M059J (cell line): ENCODE measurements at regions not wholly inside any gene's neighbourhood (a gene's known extent, or its start where the extent isn't known, plus 50 kb on each side); places are given as distances from the start of the nearest gene placed in this dataset.

Experiments
- DNase-seq: peaks from one replicate; pipeline ENCODE4 v3.0.0-alpha.2; 2012; ENCODE audit warnings: low read depth

- no peak for DNase-seq
These were observed 375.9 kb upstream of the ACVR2A start for GRCh38 chr2:147468963-147469362.

- DNase-seq, result no peak
These were observed 376.5 kb upstream of the ACVR2A start for GRCh38 chr2:147468349-147468748.

- no peak for DNase-seq
These were observed 377.4 kb upstream of the ACVR2A start for GRCh38 chr2:147467441-147467840.

GRCh38 chr2:147464737-147465357 is 380.0 kb upstream of the ACVR2A start:
- DNase-seq, result peak; percentile 2

GRCh38 chr2:147463881-147464520 is 380.8 kb upstream of the ACVR2A start:
- DNase-seq, result no peak

- no peak for DNase-seq
These were observed 384.7 kb upstream of the ACVR2A start for GRCh38 chr2:147460155-147460554.

- no peak for DNase-seq
These were observed 388.1 kb upstream of the ACVR2A start for GRCh38 chr2:147456779-147457178.

GRCh38 chr2:147451902-147452515 is 392.8 kb upstream of the ACVR2A start:
- DNase-seq, result no peak

- no peak for DNase-seq
These were observed 393.9 kb upstream of the ACVR2A start for GRCh38 chr2:147450661-147451510.

- no peak for DNase-seq
These were observed 395.4 kb upstream of the ACVR2A start for GRCh38 chr2:147449323-147449991.

- DNase-seq, result no peak
These were observed 402.0 kb upstream of the ACVR2A start for GRCh38 chr2:147442816-147443215.

- no peak for DNase-seq
These were observed 403.6 kb upstream of the ACVR2A start for GRCh38 chr2:147441182-147441581.

GRCh38 chr2:147440734-147441133 is 404.1 kb upstream of the ACVR2A start:
- no peak for DNase-seq

- no peak for DNase-seq
These were observed 404.8 kb upstream of the ACVR2A start for GRCh38 chr2:147439986-147440385.

GRCh38 chr2:147438882-147439281 is 405.9 kb upstream of the ACVR2A start:
- DNase-seq, result no peak

GRCh38 chr2:147433822-147434221 is 411.0 kb upstream of the ACVR2A start:
- DNase-seq, result no peak

- no peak for DNase-seq
These were observed 414.4 kb upstream of the ACVR2A start for GRCh38 chr2:147430408-147430807.

GRCh38 chr2:147428120-147428747 is 416.6 kb upstream of the ACVR2A start:
- DNase-seq, result no peak

GRCh38 chr2:147425437-147426029 is 419.3 kb upstream of the ACVR2A start:
- no peak for DNase-seq

GRCh38 chr2:147424766-147425165 is 420.1 kb upstream of the ACVR2A start:
- DNase-seq, result no peak
